ENCODE measurements at regions not wholly inside any gene's neighbourhood (a gene's known extent, or its start where the extent isn't known, plus 50 kb on each side); places are given as distances from the start of the nearest gene placed in this dataset.

- DNase-seq (ENCODE audit: low read depth): no peak
Observed at GRCh38 chr9:135219676-135220600, 132.5 kb downstream of the OLFM1 start.

- no peak for DNase-seq (ENCODE audit: low read depth)
Observed at GRCh38 chr9:135220601-135221575, 133.4 kb downstream of the OLFM1 start.

GRCh38 chr9:135221576-135221950 lies 134.1 kb downstream of the OLFM1 start:
- no peak for DNase-seq (ENCODE audit: low read depth)

- no peak for DNase-seq (ENCODE audit: low read depth)
Observed at GRCh38 chr9:135221951-135222631, 134.6 kb downstream of the OLFM1 start.

GRCh38 chr9:135222881-135223760 lies 135.7 kb downstream of the OLFM1 start:
- no peak for DNase-seq (ENCODE audit: low read depth)

GRCh38 chr9:135223831-135224230 lies 136.4 kb downstream of the OLFM1 start:
- no peak for DNase-seq (ENCODE audit: low read depth)

GRCh38 chr9:135224286-135224877 lies 136.9 kb downstream of the OLFM1 start:
- DNase-seq (ENCODE audit: low read depth): no peak

GRCh38 chr9:135224921-135225541 lies 137.6 kb downstream of the OLFM1 start:
- no peak for DNase-seq (ENCODE audit: low read depth)

- DNase-seq (ENCODE audit: low read depth): no peak
Observed at GRCh38 chr9:135225619-135226228, 138.3 kb downstream of the OLFM1 start.

GRCh38 chr9:135226369-135227050 lies 139.0 kb downstream of the OLFM1 start:
- DNase-seq (ENCODE audit: low read depth): no peak

- DNase-seq (ENCODE audit: low read depth): no peak
Observed at GRCh38 chr9:135227641-135228251, 140.3 kb downstream of the OLFM1 start.

GRCh38 chr9:135228345-135228982 lies 141.0 kb downstream of the OLFM1 start:
- DNase-seq (ENCODE audit: low read depth): no peak

GRCh38 chr9:135228983-135229625 lies 141.6 kb downstream of the OLFM1 start:
- no peak for DNase-seq (ENCODE audit: low read depth)

- DNase-seq (ENCODE audit: low read depth): no peak
Observed at GRCh38 chr9:135229701-135230385, 142.4 kb downstream of the OLFM1 start.

- DNase-seq (ENCODE audit: low read depth): no peak
Observed at GRCh38 chr9:135230386-135230765, 142.9 kb downstream of the OLFM1 start.

GRCh38 chr9:135230817-135231520 lies 143.5 kb downstream of the OLFM1 start:
- DNase-seq (ENCODE audit: low read depth): no peak
